Activated CD8-positive, alpha-beta T cell treated with anti-CD3 and anti-CD28 coated beads for 36 hours (primary cell): ENCODE measurements at regions not wholly inside any gene's neighbourhood (a gene's known extent, or its start where the extent isn't known, plus 50 kb on each side); places are given as distances from the start of the nearest gene placed in this dataset.

ENCODE experiments used
- ATAC-seq: fragments of 200-7000 bp; cut with Tn5 transposase; one replicate; pipeline ENCODE4 v1.10.0; 2021; ENCODE audit warnings: mild to moderate bottlenecking, moderate library complexity
- CTCF ChIA-PET: fragments of 350-600 bp; sonication (Branson Sonifier 250); formaldehyde crosslinking; loops from one replicate; lab custom pipeline; 2021; ENCODE audit warnings: antibody characterized with exemption; lab: Charles Lee
- POLR2A ChIA-PET: fragments of 350-600 bp; sonication (Branson Sonifier 250); formaldehyde crosslinking; loops from one replicate; lab custom pipeline; 2021; ENCODE audit warnings: antibody characterized with exemption; lab: Charles Lee
- DNase-seq: peaks from one replicate; pipeline ENCODE4 v3.0.0-alpha.2; 2020
- H3K27ac Mint-ChIP-seq: one replicate; pipeline ENCODE4 v1.8.0; 2021; ENCODE audit warnings: mild to moderate bottlenecking, mixed read lengths
- H3K27me3 Mint-ChIP-seq: one replicate; pipeline ENCODE4 v1.8.0; 2021; ENCODE audit warnings: mixed read lengths
- H3K36me3 Mint-ChIP-seq: one replicate; pipeline ENCODE4 v1.8.0; 2021; ENCODE audit warnings: low read depth, mixed read lengths
- H3K4me1 Mint-ChIP-seq: one replicate; pipeline ENCODE4 v1.8.0; 2021; ENCODE audit warnings: low read depth, mixed read lengths
- H3K4me3 Mint-ChIP-seq: one replicate; pipeline ENCODE4 v1.8.0; 2021; ENCODE audit warnings: mild to moderate bottlenecking, moderate library complexity, mixed read lengths
- H3K9me3 Mint-ChIP-seq: one replicate; pipeline ENCODE4 v1.8.0; 2021; ENCODE audit warnings: mixed read lengths
- intact Hi-C: fragments of 100-400 bp; cut with micrococcal nuclease; formaldehyde crosslinking; loops from one replicate; pipeline ENCODE4 v1.10.0; 2022
- TF ChIP-seq, protein P1 (sequence below): fragments of 200-600 bp; IDR thresholded peaks from one replicate; pipeline ENCODE4 v1.8.0; 2022; ENCODE audit warnings: antibody characterized with exemption, mild to moderate bottlenecking

- Mint-ChIP-seq H3K4me3 (no peak overlapping the region), H3K4me1 (no peaks in the 10 kb centered on the region), H3K27me3 (peaks cover 2% of the 10 kb centered on the region), H3K36me3 (no peaks in the 10 kb centered on the region), H3K27ac (no peak overlapping the region), H3K9me3 (peaks cover 26% of the 10 kb centered on the region)
- ChIA-PET CTCF (no interaction called here), POLR2A (no interaction called here)
- no peak for ATAC-seq
- no peak for DNase-seq
- TF ChIP-seq, protein P1, sequence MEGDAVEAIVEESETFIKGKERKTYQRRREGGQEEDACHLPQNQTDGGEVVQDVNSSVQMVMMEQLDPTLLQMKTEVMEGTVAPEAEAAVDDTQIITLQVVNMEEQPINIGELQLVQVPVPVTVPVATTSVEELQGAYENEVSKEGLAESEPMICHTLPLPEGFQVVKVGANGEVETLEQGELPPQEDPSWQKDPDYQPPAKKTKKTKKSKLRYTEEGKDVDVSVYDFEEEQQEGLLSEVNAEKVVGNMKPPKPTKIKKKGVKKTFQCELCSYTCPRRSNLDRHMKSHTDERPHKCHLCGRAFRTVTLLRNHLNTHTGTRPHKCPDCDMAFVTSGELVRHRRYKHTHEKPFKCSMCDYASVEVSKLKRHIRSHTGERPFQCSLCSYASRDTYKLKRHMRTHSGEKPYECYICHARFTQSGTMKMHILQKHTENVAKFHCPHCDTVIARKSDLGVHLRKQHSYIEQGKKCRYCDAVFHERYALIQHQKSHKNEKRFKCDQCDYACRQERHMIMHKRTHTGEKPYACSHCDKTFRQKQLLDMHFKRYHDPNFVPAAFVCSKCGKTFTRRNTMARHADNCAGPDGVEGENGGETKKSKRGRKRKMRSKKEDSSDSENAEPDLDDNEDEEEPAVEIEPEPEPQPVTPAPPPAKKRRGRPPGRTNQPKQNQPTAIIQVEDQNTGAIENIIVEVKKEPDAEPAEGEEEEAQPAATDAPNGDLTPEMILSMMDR, result no peak
- intact Hi-C loops, result no loop called here
These were observed 100.0 kb upstream of the CXCL14 start for GRCh38 chr5:135678640-135679268.

DNA sequence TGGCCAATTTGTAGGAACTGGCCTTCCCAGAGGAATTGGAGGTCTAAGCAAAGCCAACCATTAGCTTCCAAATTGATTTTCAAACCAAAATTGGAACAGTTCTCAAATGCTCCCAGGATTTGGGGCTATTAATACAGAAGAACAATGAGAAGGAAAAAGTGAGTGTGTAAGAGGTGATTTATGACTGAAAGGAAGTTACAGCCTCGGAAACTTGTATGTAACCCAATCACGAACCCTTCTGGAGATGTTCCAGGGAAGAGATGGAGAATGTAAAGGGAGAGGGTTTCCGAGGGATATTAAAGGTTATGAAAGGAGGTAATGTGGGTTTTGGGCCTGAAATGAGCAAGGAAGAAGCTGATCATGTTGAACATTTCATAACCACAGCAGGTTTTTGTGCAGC, 93.2 kb upstream of the CXCL14 start:
- peaks cover 8% of the 10 kb centered on the region for H3K27me3 Mint-ChIP-seq
- no peak overlapping the region for H3K4me3 Mint-ChIP-seq
- H3K9me3 Mint-ChIP-seq, result peaks cover 5% of the 10 kb centered on the region
- no peaks in the 10 kb centered on the region for H3K4me1 Mint-ChIP-seq
- TF ChIP-seq, protein P1, result no peak
- POLR2A ChIA-PET, result no interaction called here
- intact Hi-C loops, result no loop called here
- H3K27ac Mint-ChIP-seq, result no peak overlapping the region
- CTCF ChIA-PET, result no interaction called here
- no peak for ATAC-seq
- DNase-seq, result no peak
- no peaks in the 10 kb centered on the region for H3K36me3 Mint-ChIP-seq

- no peak for DNase-seq
- Mint-ChIP-seq H3K27ac (no peak overlapping the region), H3K36me3 (no peaks in the 10 kb centered on the region), H3K27me3 (peaks cover 14% of the 10 kb centered on the region), H3K4me1 (no peaks in the 10 kb centered on the region), H3K4me3 (no peak overlapping the region), H3K9me3 (peaks cover 2% of the 10 kb centered on the region)
- intact Hi-C loops, result no loop called here
- POLR2A ChIA-PET, result no interaction called here
- ATAC-seq, result no peak
- TF ChIP-seq, protein P1, result no peak
- CTCF ChIA-PET, result no interaction called here
These were observed 92.4 kb upstream of the CXCL14 start for GRCh38 chr5:135671052-135671705.

DNA sequence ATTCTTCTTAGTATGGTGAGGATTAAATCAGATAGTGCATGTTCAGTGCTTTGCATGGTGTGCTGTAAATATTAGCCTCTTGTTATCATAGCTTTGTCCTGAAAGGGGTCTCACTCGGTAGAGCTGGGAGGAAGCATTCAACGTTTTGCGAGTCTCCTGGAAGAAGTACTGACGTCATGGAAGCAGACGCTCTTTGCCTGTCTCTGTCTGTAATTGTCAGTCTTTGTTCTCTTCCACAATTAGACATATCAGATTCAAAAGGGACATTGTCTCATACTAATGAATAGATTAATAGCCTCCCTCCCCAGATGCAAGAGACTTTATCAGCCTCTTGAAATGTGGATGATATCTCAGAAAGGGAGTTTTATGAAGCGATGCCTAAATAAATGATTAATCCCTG, 91.8 kb upstream of the CXCL14 start:
- no peaks in the 10 kb centered on the region for H3K9me3 Mint-ChIP-seq
- no peak overlapping the region for H3K27ac Mint-ChIP-seq
- CTCF ChIA-PET, result no interaction called here
- no peak overlapping the region for H3K4me3 Mint-ChIP-seq
- TF ChIP-seq, protein P1, result no peak
- no peak for ATAC-seq
- intact Hi-C loops, result no loop called here
- POLR2A ChIA-PET, result no interaction called here
- H3K27me3 Mint-ChIP-seq, result peaks cover 18% of the 10 kb centered on the region
- no peaks in the 10 kb centered on the region for H3K36me3 Mint-ChIP-seq
- DNase-seq, result no peak
- H3K4me1 Mint-ChIP-seq, result no peaks in the 10 kb centered on the region

DNA sequence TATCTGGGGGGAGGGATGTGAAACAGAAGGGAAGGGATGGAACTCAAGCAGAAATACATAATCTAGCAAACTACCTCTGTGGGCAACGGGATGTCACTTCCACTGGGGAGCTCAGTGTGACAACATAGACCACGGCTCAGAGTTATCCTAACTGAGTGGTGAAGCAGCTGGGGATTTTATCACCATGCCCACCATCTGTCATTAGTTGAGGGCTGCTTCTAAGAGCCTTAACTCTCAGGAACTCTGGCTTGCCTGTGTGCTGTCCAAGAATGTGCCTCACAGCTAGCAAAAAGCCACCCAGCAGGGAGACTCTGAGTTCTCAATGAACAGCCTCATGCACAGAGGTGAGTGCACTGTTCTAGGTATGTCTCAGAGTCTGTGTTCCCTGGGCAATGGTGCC, 90.6 kb upstream of the CXCL14 start:
- peaks cover 21% of the 10 kb centered on the region for H3K27me3 Mint-ChIP-seq
- CTCF ChIA-PET, result no interaction called here
- intact Hi-C loops, result no loop called here
- no peak for DNase-seq
- no peaks in the 10 kb centered on the region for H3K9me3 Mint-ChIP-seq
- ATAC-seq, result no peak
- H3K4me3 Mint-ChIP-seq, result no peak overlapping the region
- POLR2A ChIA-PET, result no interaction called here
- no peaks in the 10 kb centered on the region for H3K36me3 Mint-ChIP-seq
- H3K4me1 Mint-ChIP-seq, result no peaks in the 10 kb centered on the region
- TF ChIP-seq, protein P1, result no peak
- H3K27ac Mint-ChIP-seq, result no peak overlapping the region
